A673 (cell line): ENCODE measurements at regions not wholly inside any gene's neighbourhood (a gene's known extent, or its start where the extent isn't known, plus 50 kb on each side); places are given as distances from the start of the nearest gene placed in this dataset.

Experiments used
- EZH2 ChIP-seq: fragments of 200-600 bp; sonication (generic); IDR thresholded peaks from 2 replicates; pipeline ENCODE4 v1.6.1; 2017; ENCODE audit warnings: borderline replicate concordance, low read depth, mild to moderate bottlenecking, mixed read lengths, antibody characterized with exemption, low read length; ENCODE audit not compliant: poor library complexity, severe bottlenecking
- TF ChIP-seq, protein P1 (sequence below): fragments of 300-800, 200-600 bp; sonication (generic); conservative IDR thresholded peaks from 2 replicates; pipeline ENCODE4 v1.5.1; 2017; ENCODE audit warnings: low read depth, mild to moderate bottlenecking, antibody characterized with exemption, low read length, moderate library complexity, mixed read lengths

DNA sequence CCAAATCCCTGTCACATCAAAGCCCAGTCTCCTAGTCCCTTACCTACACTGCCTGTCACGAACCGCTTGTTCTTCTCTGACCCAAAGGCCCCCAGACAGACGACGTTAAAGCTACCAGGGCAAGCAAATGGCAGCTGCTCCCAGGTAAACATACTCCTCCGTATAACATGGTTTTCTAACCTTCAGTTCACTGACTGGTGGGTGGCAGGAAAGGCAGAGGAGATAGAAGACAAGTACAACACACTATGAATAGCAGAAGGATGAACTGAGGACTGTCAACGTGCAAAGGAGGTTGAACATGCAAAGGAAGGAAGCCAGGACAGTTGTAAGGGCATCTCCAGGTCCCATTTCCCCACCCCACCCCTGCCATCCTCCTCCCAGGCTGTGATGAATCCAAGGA is 449.8 kb downstream of the SHISA9 start:
- TF ChIP-seq, protein P1, sequence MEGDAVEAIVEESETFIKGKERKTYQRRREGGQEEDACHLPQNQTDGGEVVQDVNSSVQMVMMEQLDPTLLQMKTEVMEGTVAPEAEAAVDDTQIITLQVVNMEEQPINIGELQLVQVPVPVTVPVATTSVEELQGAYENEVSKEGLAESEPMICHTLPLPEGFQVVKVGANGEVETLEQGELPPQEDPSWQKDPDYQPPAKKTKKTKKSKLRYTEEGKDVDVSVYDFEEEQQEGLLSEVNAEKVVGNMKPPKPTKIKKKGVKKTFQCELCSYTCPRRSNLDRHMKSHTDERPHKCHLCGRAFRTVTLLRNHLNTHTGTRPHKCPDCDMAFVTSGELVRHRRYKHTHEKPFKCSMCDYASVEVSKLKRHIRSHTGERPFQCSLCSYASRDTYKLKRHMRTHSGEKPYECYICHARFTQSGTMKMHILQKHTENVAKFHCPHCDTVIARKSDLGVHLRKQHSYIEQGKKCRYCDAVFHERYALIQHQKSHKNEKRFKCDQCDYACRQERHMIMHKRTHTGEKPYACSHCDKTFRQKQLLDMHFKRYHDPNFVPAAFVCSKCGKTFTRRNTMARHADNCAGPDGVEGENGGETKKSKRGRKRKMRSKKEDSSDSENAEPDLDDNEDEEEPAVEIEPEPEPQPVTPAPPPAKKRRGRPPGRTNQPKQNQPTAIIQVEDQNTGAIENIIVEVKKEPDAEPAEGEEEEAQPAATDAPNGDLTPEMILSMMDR = no peak
- no peak for TF ChIP-seq EZH2
